ENCODE measurements at regions not wholly inside any gene's neighbourhood (a gene's known extent, or its start where the extent isn't known, plus 50 kb on each side); places are given as distances from the start of the nearest gene placed in this dataset.

GRCh38 chr2:65727816-65728215 is 295.4 kb upstream of the SPRED2 start:
- TF ChIP-seq POLR2A (IDR thresholded peaks at IDR 0.05) (no peak), CTCF (IDR thresholded peaks at IDR 0.05) (no peak)
